Stimulated activated naive CD8-positive, alpha-beta T cell treated with anti-CD3 and anti-CD28 coated beads, Interleukin-15, Interleukin-2, amounts not matched to agents 100 ng/mL and 50 ng/mL, for 24 hours (primary cell): ENCODE measurements at regions not wholly inside any gene's neighbourhood (a gene's known extent, or its start where the extent isn't known, plus 50 kb on each side); places are given as distances from the start of the nearest gene placed in this dataset.

Experiments
- H3K27ac Mint-ChIP-seq: one replicate; pipeline ENCODE4 v1.8.0; 2021; ENCODE audit warnings: mild to moderate bottlenecking, mixed read lengths
- H3K27me3 Mint-ChIP-seq: one replicate; pipeline ENCODE4 v1.8.0; 2021; ENCODE audit warnings: mixed read lengths
- H3K36me3 Mint-ChIP-seq: one replicate; pipeline ENCODE4 v1.8.0; 2021; ENCODE audit warnings: low read depth, mixed read lengths
- H3K4me1 Mint-ChIP-seq: one replicate; pipeline ENCODE4 v1.8.0; 2021; ENCODE audit warnings: low read depth, mixed read lengths
- H3K4me3 Mint-ChIP-seq: one replicate; pipeline ENCODE4 v1.8.0; 2021; ENCODE audit warnings: mild to moderate bottlenecking, mixed read lengths
- H3K9me3 Mint-ChIP-seq: one replicate; pipeline ENCODE4 v1.8.0; 2021; ENCODE audit warnings: mixed read lengths

- Mint-ChIP-seq H3K36me3 (no peaks in the 10 kb centered on the region), H3K4me1 (no peaks in the 10 kb centered on the region), H3K4me3 (no peak overlapping the region), H3K9me3 (peaks cover 7% of the 10 kb centered on the region), H3K27me3 (no peaks in the 10 kb centered on the region), H3K27ac (no peak overlapping the region)
Measured at GRCh38 chr5:3145641-3146040, 394.2 kb upstream of the IRX2 start.

GRCh38 chr5:3143382-3143781, 391.9 kb upstream of the IRX2 start:
- H3K4me1 Mint-ChIP-seq, result no peaks in the 10 kb centered on the region
- no peaks in the 10 kb centered on the region for H3K36me3 Mint-ChIP-seq
- no peak overlapping the region for H3K4me3 Mint-ChIP-seq
- no peaks in the 10 kb centered on the region for H3K27me3 Mint-ChIP-seq
- H3K27ac Mint-ChIP-seq, result no peak overlapping the region
- peaks cover 7% of the 10 kb centered on the region for H3K9me3 Mint-ChIP-seq

- Mint-ChIP-seq H3K36me3 (no peaks in the 10 kb centered on the region), H3K4me3 (no peak overlapping the region), H3K4me1 (no peaks in the 10 kb centered on the region), H3K27ac (no peak overlapping the region), H3K9me3 (peaks cover 7% of the 10 kb centered on the region), H3K27me3 (no peaks in the 10 kb centered on the region)
Measured at GRCh38 chr5:3142261-3143027, 391.0 kb upstream of the IRX2 start.

- Mint-ChIP-seq H3K4me3 (no peak overlapping the region), H3K9me3 (peaks cover 6% of the 10 kb centered on the region), H3K27ac (no peak overlapping the region), H3K4me1 (no peaks in the 10 kb centered on the region), H3K36me3 (no peaks in the 10 kb centered on the region), H3K27me3 (no peaks in the 10 kb centered on the region)
Measured at GRCh38 chr5:3140117-3140516, 388.6 kb upstream of the IRX2 start.

- H3K4me1 Mint-ChIP-seq, result no peaks in the 10 kb centered on the region
- H3K4me3 Mint-ChIP-seq, result no peak overlapping the region
- H3K27me3 Mint-ChIP-seq, result no peaks in the 10 kb centered on the region
- H3K27ac Mint-ChIP-seq, result no peak overlapping the region
- H3K9me3 Mint-ChIP-seq, result peaks cover 7% of the 10 kb centered on the region
- no peaks in the 10 kb centered on the region for H3K36me3 Mint-ChIP-seq
Measured at GRCh38 chr5:3139499-3139931, 388.0 kb upstream of the IRX2 start.

- H3K4me3 Mint-ChIP-seq, result no peak overlapping the region
- no peak overlapping the region for H3K27ac Mint-ChIP-seq
- H3K4me1 Mint-ChIP-seq, result no peaks in the 10 kb centered on the region
- no peaks in the 10 kb centered on the region for H3K27me3 Mint-ChIP-seq
- peaks cover 14% of the 10 kb centered on the region for H3K9me3 Mint-ChIP-seq
- no peaks in the 10 kb centered on the region for H3K36me3 Mint-ChIP-seq
Measured at GRCh38 chr5:3131161-3131560, 379.7 kb upstream of the IRX2 start.

- Mint-ChIP-seq H3K27me3 (no peaks in the 10 kb centered on the region), H3K27ac (no peak overlapping the region), H3K4me3 (no peak overlapping the region), H3K9me3 (peaks cover 10% of the 10 kb centered on the region), H3K4me1 (no peaks in the 10 kb centered on the region), H3K36me3 (no peaks in the 10 kb centered on the region)
Measured at GRCh38 chr5:3129252-3129651, 377.8 kb upstream of the IRX2 start.

- H3K36me3 Mint-ChIP-seq, result no peaks in the 10 kb centered on the region
- H3K4me1 Mint-ChIP-seq, result no peaks in the 10 kb centered on the region
- no peak overlapping the region for H3K27ac Mint-ChIP-seq
- peaks cover 8% of the 10 kb centered on the region for H3K9me3 Mint-ChIP-seq
- H3K4me3 Mint-ChIP-seq, result no peak overlapping the region
- no peaks in the 10 kb centered on the region for H3K27me3 Mint-ChIP-seq
Measured at GRCh38 chr5:3127423-3127911, 376.0 kb upstream of the IRX2 start.

GRCh38 chr5:3126639-3127038, 375.2 kb upstream of the IRX2 start:
- H3K9me3 Mint-ChIP-seq, result peaks cover 8% of the 10 kb centered on the region

GRCh38 chr5:3124410-3124809, 372.9 kb upstream of the IRX2 start:
- Mint-ChIP-seq H3K4me3 (no peak overlapping the region), H3K27me3 (peaks cover 23% of the 10 kb centered on the region), H3K27ac (no peak overlapping the region), H3K36me3 (no peaks in the 10 kb centered on the region), H3K4me1 (no peaks in the 10 kb centered on the region), H3K9me3 (peaks cover 4% of the 10 kb centered on the region)

More at GRCh38 chr5:3126639-3127038, 375.2 kb upstream of the IRX2 start:
- Mint-ChIP-seq H3K36me3 (no peaks in the 10 kb centered on the region), H3K4me3 (no peak overlapping the region), H3K27ac (no peak overlapping the region), H3K27me3 (peaks cover 8% of the 10 kb centered on the region), H3K4me1 (no peaks in the 10 kb centered on the region)

GRCh38 chr5:3123763-3124157, 372.3 kb upstream of the IRX2 start:
- peaks cover 4% of the 10 kb centered on the region for H3K9me3 Mint-ChIP-seq
- H3K36me3 Mint-ChIP-seq, result no peaks in the 10 kb centered on the region
- no peak overlapping the region for H3K4me3 Mint-ChIP-seq
- H3K4me1 Mint-ChIP-seq, result no peaks in the 10 kb centered on the region
- peaks cover 29% of the 10 kb centered on the region for H3K27me3 Mint-ChIP-seq
- no peak overlapping the region for H3K27ac Mint-ChIP-seq

- Mint-ChIP-seq H3K9me3 (peaks cover 3% of the 10 kb centered on the region), H3K27me3 (peaks cover 35% of the 10 kb centered on the region), H3K36me3 (no peaks in the 10 kb centered on the region), H3K4me3 (no peak overlapping the region), H3K4me1 (no peaks in the 10 kb centered on the region), H3K27ac (no peak overlapping the region)
Measured at GRCh38 chr5:3122985-3123762, 371.7 kb upstream of the IRX2 start.

GRCh38 chr5:3122216-3122615, 370.7 kb upstream of the IRX2 start:
- no peaks in the 10 kb centered on the region for H3K36me3 Mint-ChIP-seq
- H3K4me3 Mint-ChIP-seq, result no peak overlapping the region
- no peaks in the 10 kb centered on the region for H3K4me1 Mint-ChIP-seq
- peaks cover 43% of the 10 kb centered on the region for H3K27me3 Mint-ChIP-seq
- H3K9me3 Mint-ChIP-seq, result no peaks in the 10 kb centered on the region
- no peak overlapping the region for H3K27ac Mint-ChIP-seq

- H3K27me3 Mint-ChIP-seq, result peaks cover 47% of the 10 kb centered on the region
Measured at GRCh38 chr5:3121813-3122212, 370.3 kb upstream of the IRX2 start.

GRCh38 chr5:3120028-3120427, 368.6 kb upstream of the IRX2 start:
- Mint-ChIP-seq H3K36me3 (no peaks in the 10 kb centered on the region), H3K27me3 (peaks cover 63% of the 10 kb centered on the region), H3K9me3 (no peaks in the 10 kb centered on the region), H3K4me3 (no peak overlapping the region), H3K4me1 (no peaks in the 10 kb centered on the region), H3K27ac (no peak overlapping the region)

More at GRCh38 chr5:3121813-3122212, 370.3 kb upstream of the IRX2 start:
- Mint-ChIP-seq H3K27ac (no peak overlapping the region), H3K36me3 (no peaks in the 10 kb centered on the region), H3K4me3 (no peak overlapping the region), H3K9me3 (no peaks in the 10 kb centered on the region), H3K4me1 (no peaks in the 10 kb centered on the region)
